Retina (tissue), 1 donor: ENCODE measurements at regions not wholly inside any gene's neighbourhood (a gene's known extent, or its start where the extent isn't known, plus 50 kb on each side); places are given as distances from the start of the nearest gene placed in this dataset.

Experiments
- DNase-seq: peaks from one replicate; pipeline ENCODE4 v3.0.0-alpha.2; 2016

- DNase-seq: no peak
Observed at GRCh38 chr1:187241971-187242370, 413.2 kb downstream of the PLA2G4A start.

GRCh38 chr1:187244623-187245022, 415.9 kb downstream of the PLA2G4A start:
- no peak for DNase-seq

DNA sequence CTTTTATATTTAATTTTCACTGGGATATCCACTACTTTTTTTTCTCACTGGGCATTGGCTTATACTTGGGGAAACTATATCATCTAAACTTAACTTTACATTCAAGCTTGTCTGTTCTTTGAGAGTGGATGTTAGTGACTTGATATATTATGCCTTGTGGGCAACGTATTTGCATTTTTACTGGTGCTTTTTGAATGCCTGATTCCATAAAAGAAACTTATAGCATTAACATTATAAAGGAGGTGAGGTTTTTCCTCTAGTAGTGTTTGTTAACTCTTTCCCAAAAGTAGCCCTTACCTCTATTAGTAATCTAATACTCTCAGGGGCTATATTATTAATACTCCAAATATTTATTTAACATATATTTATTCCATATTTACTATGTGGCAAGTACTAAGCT, 416.5 kb downstream of the PLA2G4A start:
- no peak for DNase-seq

DNA sequence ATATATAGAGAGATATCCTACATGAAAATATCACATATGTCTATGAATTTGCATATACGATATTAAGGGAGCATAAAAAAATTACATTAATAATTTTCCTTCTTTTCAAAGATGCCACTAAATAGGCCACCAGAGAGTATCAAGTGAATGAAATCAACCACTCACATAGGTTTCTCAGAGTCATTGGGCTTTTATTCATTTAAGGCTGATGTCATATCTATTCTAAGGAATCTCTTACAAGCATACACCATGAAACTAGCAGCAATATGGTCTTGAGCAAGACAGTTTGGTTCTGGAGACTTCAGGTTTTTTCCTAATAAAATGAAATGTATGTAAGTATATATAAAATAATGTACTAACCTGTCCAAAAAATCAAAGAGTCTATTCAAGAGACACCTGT, 420.4 kb downstream of the PLA2G4A start:
- DNase-seq: no peak

GRCh38 chr1:187252923-187253322, 424.2 kb downstream of the PLA2G4A start:
- DNase-seq: no peak

DNA sequence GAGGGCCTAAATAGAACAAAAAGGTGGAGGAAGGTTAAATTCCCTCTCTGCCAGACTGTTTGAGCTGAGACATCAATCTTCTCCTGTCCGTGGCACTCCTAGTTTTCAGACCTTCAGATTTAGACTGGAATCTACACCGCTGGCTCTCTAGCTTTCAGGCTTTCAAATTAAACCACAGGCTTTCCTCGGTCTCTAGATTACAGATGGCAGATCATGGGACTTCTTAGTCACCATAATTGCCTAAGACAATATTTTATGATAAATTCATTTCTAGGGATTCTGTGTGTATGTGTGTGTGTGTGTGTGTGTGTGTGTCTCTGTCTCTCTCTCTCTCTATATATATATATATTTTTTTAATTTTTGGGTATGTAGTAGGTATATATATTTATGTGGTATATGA, 428.7 kb downstream of the PLA2G4A start:
- no peak for DNase-seq

- DNase-seq: peak; percentile 15
Observed at GRCh38 chr1:187261637-187262036, 432.9 kb downstream of the PLA2G4A start.

DNA sequence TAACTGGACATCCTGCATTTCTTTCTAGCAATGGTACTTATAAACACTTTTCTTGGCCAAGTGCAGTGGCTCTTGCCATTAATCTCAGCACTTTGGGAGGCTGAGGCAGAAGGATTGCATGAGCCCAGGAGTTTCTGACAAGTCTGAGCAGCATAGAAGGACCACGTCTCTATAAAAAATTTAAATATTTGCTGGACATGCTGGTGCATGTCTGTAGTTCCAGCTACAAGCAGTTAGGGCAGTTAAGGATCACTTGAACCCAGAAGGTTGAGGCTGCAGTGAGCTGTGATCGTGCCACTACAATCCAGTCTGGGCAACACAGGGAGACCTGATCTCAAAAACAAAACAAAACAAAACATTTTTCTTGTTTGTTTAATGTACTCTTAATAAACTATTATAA, 434.0 kb downstream of the PLA2G4A start:
- no peak for DNase-seq

DNA sequence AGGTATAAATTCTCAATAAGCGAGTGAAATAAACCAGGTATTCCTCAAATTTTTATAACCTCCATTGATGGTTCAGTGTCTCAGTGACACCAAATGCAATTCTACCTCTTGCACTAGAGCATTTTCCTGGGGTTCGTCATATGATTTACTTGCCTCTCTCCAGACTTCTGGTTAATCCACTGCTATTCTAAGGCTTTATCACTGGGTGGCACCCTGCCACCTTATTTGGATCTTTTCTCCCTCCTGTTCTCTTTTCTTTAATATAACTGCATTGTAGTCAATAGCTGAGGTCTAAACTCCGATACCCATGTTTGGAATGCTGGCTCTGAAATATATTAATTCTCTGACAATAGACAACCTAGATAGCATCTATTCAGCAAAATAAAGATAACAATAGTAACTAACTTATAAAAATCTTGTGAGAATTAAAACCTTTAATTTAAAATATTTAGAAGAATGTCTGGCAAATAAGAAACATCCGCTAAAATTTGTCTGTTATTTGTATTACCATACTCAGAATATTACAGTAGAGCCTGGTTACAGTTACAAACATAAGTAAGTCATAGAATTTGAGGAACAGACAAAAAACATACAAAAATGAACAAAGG, 436.4 kb downstream of the PLA2G4A start:
- peak; percentile 49 for DNase-seq

DNA sequence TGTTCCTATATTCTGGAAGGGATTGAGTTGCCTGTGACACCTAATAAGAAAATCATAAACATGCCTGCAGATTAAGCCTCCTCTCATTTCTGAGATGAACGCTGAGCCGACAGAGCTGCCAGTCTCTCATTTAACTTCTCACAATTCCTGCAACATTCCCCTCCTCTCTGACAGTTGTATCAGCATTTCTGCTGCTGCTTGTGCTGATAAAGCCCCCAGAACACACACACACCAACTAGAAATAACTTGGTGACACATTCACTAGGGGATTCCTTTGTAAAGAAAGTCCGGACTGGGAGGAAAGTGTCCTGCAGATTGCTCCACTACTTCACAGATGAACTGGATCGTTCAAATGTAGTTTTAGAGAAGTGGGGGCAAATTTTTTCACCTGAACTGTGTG, 437.3 kb downstream of the PLA2G4A start:
- no peak for DNase-seq

GRCh38 chr1:187267827-187268226, 439.1 kb downstream of the PLA2G4A start:
- DNase-seq: no peak

DNA sequence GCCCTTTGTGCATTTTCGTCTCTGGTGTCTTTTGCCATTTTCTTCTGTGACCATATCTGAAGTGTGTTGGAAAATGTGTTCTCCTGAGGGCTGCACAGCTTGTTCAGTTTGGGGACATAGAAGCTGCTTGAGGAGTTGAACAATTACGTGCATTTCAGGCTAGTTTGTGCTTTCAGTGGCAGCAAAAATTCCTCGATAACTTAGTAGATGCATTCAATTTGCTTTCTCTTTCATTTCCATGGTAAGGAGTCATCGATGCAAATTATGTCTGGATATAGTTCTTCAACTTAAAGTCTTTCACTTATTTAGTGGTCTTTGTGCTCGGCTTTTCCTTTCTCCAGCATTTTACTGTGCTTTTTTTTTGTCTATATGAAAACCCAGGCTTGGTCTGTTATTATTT, 441.5 kb downstream of the PLA2G4A start:
- no peak for DNase-seq

GRCh38 chr1:187275346-187275745, 446.6 kb downstream of the PLA2G4A start:
- DNase-seq: no peak

DNA sequence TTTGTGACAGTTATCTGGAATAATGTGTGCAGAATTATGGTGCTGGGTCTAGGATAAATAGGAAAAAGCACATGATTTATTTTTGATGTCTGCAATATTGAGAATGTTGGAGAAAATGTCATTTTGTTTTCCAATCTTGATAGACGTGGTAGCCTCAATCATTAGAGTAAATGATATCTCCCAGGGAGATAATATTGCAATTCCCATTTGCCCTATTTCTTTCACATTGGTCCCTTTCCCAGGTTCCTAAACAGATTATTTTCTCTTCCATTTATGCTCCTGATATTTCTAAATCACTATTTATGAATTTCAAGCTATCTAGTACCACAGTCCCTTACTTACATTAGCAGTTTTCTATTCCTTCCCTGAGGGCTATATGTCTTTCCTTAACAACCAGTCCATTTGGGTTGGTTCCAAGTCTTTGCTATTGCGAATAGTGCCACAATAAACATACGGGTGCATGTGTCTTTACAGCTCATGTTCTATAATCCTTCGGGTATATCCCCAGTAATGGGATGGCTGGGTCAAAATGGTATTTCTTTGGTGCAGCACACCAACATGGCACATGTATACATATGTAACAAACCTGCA, 447.3 kb downstream of the PLA2G4A start:
- no peak for DNase-seq

- DNase-seq: no peak
Observed at GRCh38 chr1:187276677-187277076, 447.9 kb downstream of the PLA2G4A start.

GRCh38 chr1:187280031-187280430, 451.3 kb downstream of the PLA2G4A start:
- no peak for DNase-seq

- DNase-seq: no peak
Observed at GRCh38 chr1:187281085-187281484, 452.3 kb downstream of the PLA2G4A start.

DNA sequence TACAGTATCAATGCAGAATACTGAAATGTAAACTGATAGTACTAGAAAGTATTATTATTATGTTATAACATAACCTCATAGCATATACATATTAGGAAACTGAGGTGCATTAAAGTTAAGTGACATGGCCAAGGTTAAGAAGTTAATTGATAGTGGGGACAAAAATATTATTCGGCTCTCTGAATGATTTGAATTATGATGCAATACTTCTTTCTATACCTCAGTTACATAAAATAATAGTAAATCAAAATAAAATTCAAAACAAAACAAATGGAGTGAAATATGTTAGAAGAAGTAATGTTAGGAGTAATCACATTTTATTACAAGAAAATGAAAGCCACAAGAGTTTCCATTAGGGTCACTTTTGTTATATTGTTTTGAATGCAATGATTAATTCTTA, 455.2 kb downstream of the PLA2G4A start:
- no peak for DNase-seq

DNA sequence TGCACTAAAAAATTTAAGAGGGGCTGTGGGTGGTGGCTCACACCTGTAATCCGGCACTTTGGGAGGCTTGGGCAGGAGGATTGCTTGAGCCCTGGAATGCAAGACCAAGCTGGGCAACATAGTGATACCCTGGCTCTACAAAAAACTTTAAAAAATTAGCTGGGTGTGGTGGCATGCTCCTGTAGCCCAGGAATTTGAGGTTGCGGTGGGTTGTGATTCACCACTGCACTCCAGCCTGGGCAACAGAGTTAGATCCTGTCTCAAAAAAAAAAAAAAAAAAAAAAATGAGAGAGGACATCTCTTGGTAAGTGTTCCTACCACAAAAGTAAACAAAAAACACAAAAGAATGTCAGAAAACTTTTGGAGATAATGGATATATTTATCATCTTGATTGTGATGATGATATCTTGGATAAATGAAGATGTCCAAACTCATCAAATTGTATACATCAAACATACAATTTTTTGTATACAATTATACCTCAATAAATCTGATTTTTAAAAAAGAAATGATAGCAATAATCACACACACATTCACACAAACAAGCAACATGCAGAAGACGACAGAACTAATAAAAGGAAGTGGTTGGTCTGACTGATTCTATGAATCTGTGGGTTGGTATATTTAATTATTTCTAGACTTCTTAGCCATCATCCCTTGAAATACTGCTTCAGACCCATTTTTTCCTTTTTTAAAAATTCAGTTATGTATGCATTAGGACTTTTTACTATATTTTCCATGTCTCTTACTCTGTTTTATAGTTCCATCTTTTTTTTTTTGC, 465.9 kb downstream of the PLA2G4A start:
- no peak for DNase-seq

- peak; percentile 4 for DNase-seq
Observed at GRCh38 chr1:187300081-187300480, 471.3 kb downstream of the PLA2G4A start.

- peak; percentile 6 for DNase-seq
Observed at GRCh38 chr1:187306710-187307415, 478.1 kb downstream of the PLA2G4A start.

DNA sequence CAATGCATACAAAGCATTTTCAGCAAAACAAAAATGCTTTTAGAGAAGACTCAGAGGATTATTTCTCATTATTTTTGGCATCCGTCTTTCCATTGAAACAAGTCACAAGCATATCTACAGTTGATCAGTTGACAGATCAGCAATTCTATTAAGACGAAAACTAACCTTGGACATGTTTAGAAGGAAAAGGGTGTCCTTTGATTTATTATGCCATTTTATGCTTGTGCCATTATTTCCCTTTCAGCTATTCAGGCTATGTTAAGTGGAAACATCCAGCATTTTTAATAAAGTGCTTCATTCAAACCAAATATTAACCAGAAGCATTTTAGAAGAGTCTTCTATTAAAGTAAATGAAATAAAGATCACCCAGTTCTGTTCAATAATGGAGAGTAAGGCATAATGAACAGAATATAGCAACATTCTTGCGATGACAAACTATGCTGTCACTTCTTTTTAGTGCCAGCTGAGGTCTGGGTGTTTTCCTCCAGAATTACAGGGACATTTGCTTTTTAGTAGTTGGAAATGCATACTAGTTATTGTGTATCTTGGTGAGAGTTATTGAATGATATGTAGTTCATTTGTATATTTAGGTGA, 481.4 kb downstream of the PLA2G4A start:
- no peak for DNase-seq

- peak; percentile 21 for DNase-seq
Observed at GRCh38 chr1:187313115-187313514, 484.4 kb downstream of the PLA2G4A start.
